Lower leg skin (tissue), 4 donors: ENCODE measurements at regions not wholly inside any gene's neighbourhood (a gene's known extent, or its start where the extent isn't known, plus 50 kb on each side); places are given as distances from the start of the nearest gene placed in this dataset.

Experiments
- DNase-seq, 2 donors: peaks; one replicate each; pipeline ENCODE4 v3.0.0-alpha.2; 2019; ENCODE audit warnings: low spot score in 2 of 2
- H3K4me3 ChIP-seq: fragments of 200-600 bp; sonication (generic); 2 replicates; pipeline ENCODE4 v1.5.1; 2017; ENCODE audit warnings: mild to moderate bottlenecking, low read depth; ENCODE audit not compliant: poor library complexity, severe bottlenecking
- CTCF ChIP-seq, 3 donors: fragments of 450-650 bp; IDR thresholded peaks; one replicate each; pipeline ENCODE4 v1.5.1; 2016; ENCODE audit warnings: antibody characterized with exemption in 3 of 3, mild to moderate bottlenecking in 3 of 3, moderate library complexity in 2 of 3
- POLR2A ChIP-seq, 2 donors: fragments of 450-650 bp; IDR thresholded peaks; one replicate each; pipeline ENCODE4 v1.6.1; 2016 to 2017; ENCODE audit warnings: antibody characterized with exemption in 2 of 2, mild to moderate bottlenecking in 1 of 2, moderate library complexity in 1 of 2
- WGBS, 2 donors: methylation state at CpG; one replicate each; pipeline ENCODE4 v1.1.5; 2018; 5-methylcytosine and 5-hydroxymethylcytosine counted together
- intact Hi-C: fragments of 100-400 bp; cut with DNase I; formaldehyde crosslinking; loops from one replicate; pipeline ENCODE4 v1.15.0; 2023; ENCODE audit warnings: low total_unique reads

- 67 to 68% methylated on average over 5 of the region's 5 CpGs for WGBS, 2 donors
- no peak for DNase-seq
- intact Hi-C loops = no loop called here
- H3K4me3 ChIP-seq = no peak overlapping the region
- TF ChIP-seq CTCF (IDR thresholded peaks at IDR 0.05) (no peak), POLR2A (IDR thresholded peaks at IDR 0.05) (no peak)
Measured at GRCh38 chr11:56916162-56916561, 72.6 kb upstream of the OR5AK2 start.

GRCh38 chr11:56911312-56911711 is 77.4 kb upstream of the OR5AK2 start:
- no peak for TF ChIP-seq POLR2A (IDR thresholded peaks at IDR 0.05)
- TF ChIP-seq CTCF (IDR thresholded peaks at IDR 0.05) = no peak
- H3K4me3 ChIP-seq = no peak overlapping the region
- WGBS, 2 donors = 32 to 34% methylated on average over 5 of the region's 5 CpGs
- intact Hi-C loops = no loop called here
- DNase-seq = no peak

GRCh38 chr11:56910785-56911184 is 77.9 kb upstream of the OR5AK2 start:
- intact Hi-C loops = no loop called here
- WGBS, 2 donors = 53 to 60% methylated on average over 9 of the region's 9 CpGs
- no peak for TF ChIP-seq POLR2A (IDR thresholded peaks at IDR 0.05)
- TF ChIP-seq CTCF (IDR thresholded peaks at IDR 0.05) = no peak
- DNase-seq = no peak
- no peak overlapping the region for H3K4me3 ChIP-seq

- no peak for DNase-seq
- no peak overlapping the region for H3K4me3 ChIP-seq
- 63 to 64% methylated on average over 10 of the region's 10 CpGs for WGBS, 2 donors
- TF ChIP-seq POLR2A (IDR thresholded peaks at IDR 0.05) = no peak
- no peak for TF ChIP-seq CTCF (IDR thresholded peaks at IDR 0.05)
- intact Hi-C loops = no loop called here
Measured at GRCh38 chr11:56910046-56910773, 78.5 kb upstream of the OR5AK2 start.

- intact Hi-C loops = no loop called here
- TF ChIP-seq POLR2A (IDR thresholded peaks at IDR 0.05) (no peak), CTCF (IDR thresholded peaks at IDR 0.05) (no peak)
- H3K4me3 ChIP-seq = no peak overlapping the region
- 83 to 87% methylated on average over 1 of the region's 1 CpG for WGBS, 2 donors
- DNase-seq = no peak
Measured at GRCh38 chr11:56909563-56909962, 79.2 kb upstream of the OR5AK2 start.

GRCh38 chr11:56909080-56909479 is 79.6 kb upstream of the OR5AK2 start:
- no peak for TF ChIP-seq POLR2A (IDR thresholded peaks at IDR 0.05)
- no peak for TF ChIP-seq CTCF (IDR thresholded peaks at IDR 0.05)
- DNase-seq = no peak
- 79 to 80% methylated on average over 4 of the region's 4 CpGs for WGBS, 2 donors
- H3K4me3 ChIP-seq = no peak overlapping the region
- intact Hi-C loops = no loop called here
